OCI-LY3 (cell line): ENCODE measurements at regions not wholly inside any gene's neighbourhood (a gene's known extent, or its start where the extent isn't known, plus 50 kb on each side); places are given as distances from the start of the nearest gene placed in this dataset.

Source experiments
- H2AFZ ChIP-seq: fragments of 200-600, 300-600 bp; shearing (Covaris generic); 2 replicates; pipeline ENCODE4 v1.6.0; 2014; ENCODE audit warnings: antibody characterized with exemption, low read depth, low read length
- H3K27ac ChIP-seq: fragments of 200-600, 300-600 bp; sonication (generic); 2 replicates; pipeline ENCODE4 v1.5.1; 2014; ENCODE audit warnings: mild to moderate bottlenecking, low read length, moderate library complexity, mixed read lengths
- H3K27me3 ChIP-seq: fragments of 200-600, 300-600 bp; sonication (generic); 2 replicates; pipeline ENCODE4 v1.6.1; 2014; ENCODE audit warnings: low read depth, low read length, mixed read lengths
- H3K36me3 ChIP-seq: fragments of 200-600, 300-600 bp; sonication (generic); replicated peaks from 2 replicates; pipeline ENCODE3; 2014; ENCODE audit warnings: low read depth, low read length, mixed read lengths
- H3K4me1 ChIP-seq: fragments of 300-600, 200-600 bp; sonication (generic); 2 replicates; pipeline ENCODE4 v1.6.1; 2014; ENCODE audit warnings: low read length, mixed read lengths
- H3K4me2 ChIP-seq: fragments of 200-600, 300-600 bp; sonication (generic); 2 replicates; pipeline ENCODE4 v1.6.1; 2014; ENCODE audit warnings: low read length, mixed read lengths
- H3K4me3 ChIP-seq: fragments of 300-600, 200-600 bp; sonication (generic); 2 replicates; pipeline ENCODE4 v1.5.1; 2014; ENCODE audit warnings: antibody characterized with exemption, mild to moderate bottlenecking, low read length, moderate library complexity
- H3K79me2 ChIP-seq: fragments of 300-600, 200-600 bp; shearing (Covaris generic); 2 replicates; pipeline ENCODE4 v1.6.1; 2014; ENCODE audit warnings: mild to moderate bottlenecking, low read length, mixed read lengths
- H3K9ac ChIP-seq: fragments of 300-600, 200-600 bp; shearing (Covaris generic); 2 replicates; pipeline ENCODE4 v1.6.0; 2014; ENCODE audit warnings: mild to moderate bottlenecking, low read length, moderate library complexity
- H3K9me3 ChIP-seq: fragments of 200-600, 300-600 bp; shearing (Covaris generic); 2 replicates; pipeline ENCODE4 v1.6.1; 2014; ENCODE audit warnings: low read length, mixed read lengths; ENCODE audit not compliant: insufficient read depth
- H4K20me1 ChIP-seq: fragments of 200-600, 300-600 bp; sonication (generic); 2 replicates; pipeline ENCODE4 v1.6.1; 2016; ENCODE audit warnings: low read length, mixed read lengths; ENCODE audit not compliant: insufficient read depth
- CTCF ChIP-seq: fragments of 200-600, 300-600 bp; sonication (generic); IDR thresholded peaks from 2 replicates; pipeline ENCODE4 v1.5.1; 2014; ENCODE audit warnings: antibody characterized with exemption, low read length, low read depth
- EZH2phosphoT487 ChIP-seq: fragments of 200-600 bp; shearing (Covaris generic); IDR thresholded peaks from 2 replicates; pipeline ENCODE4 v1.6.1; 2018; ENCODE audit warnings: antibody characterized with exemption, mixed run types, low read depth

- H3K36me3 ChIP-seq = no peaks in the 10 kb centered on the region
- no peaks in the 10 kb centered on the region for H3K79me2 ChIP-seq
- H4K20me1 ChIP-seq = no peaks in the 10 kb centered on the region
- H3K4me3 ChIP-seq = no peak overlapping the region
- no peak overlapping the region for H2AFZ ChIP-seq
- H3K27ac ChIP-seq = no peak overlapping the region
- peaks cover 3% of the 10 kb centered on the region; the same call in 1 of the 2 replicates for H3K9me3 ChIP-seq
- no peaks in the 10 kb centered on the region for H3K4me1 ChIP-seq
- H3K9ac ChIP-seq = no peak overlapping the region
- no peak for TF ChIP-seq EZH2phosphoT487
- TF ChIP-seq CTCF = no peak
- 0 out of 2 replicates have a peak, but pooled peaks cover 3% of the 10 kb centered on the region for H3K27me3 ChIP-seq
- no peak overlapping the region for H3K4me2 ChIP-seq
Measured at GRCh38 chr9:73855206-73855605, 641.9 kb upstream of the RORB start.

- no peak overlapping the region for H3K4me2 ChIP-seq
- peaks cover 6% of the 10 kb centered on the region; the same call in 1 of the 2 replicates for H3K27me3 ChIP-seq
- H2AFZ ChIP-seq = no peak overlapping the region
- H3K36me3 ChIP-seq = no peaks in the 10 kb centered on the region
- no peaks in the 10 kb centered on the region; the same call in 1 of the 2 replicates for H3K9me3 ChIP-seq
- TF ChIP-seq CTCF (no peak), EZH2phosphoT487 (no peak)
- peaks cover 8% of the 10 kb centered on the region; the same call in 1 of the 2 replicates for H3K4me1 ChIP-seq
- no peak overlapping the region for H3K9ac ChIP-seq
- no peak overlapping the region for H3K27ac ChIP-seq
- H3K79me2 ChIP-seq = no peaks in the 10 kb centered on the region
- no peaks in the 10 kb centered on the region for H4K20me1 ChIP-seq
- H3K4me3 ChIP-seq = no peak overlapping the region
Measured at GRCh38 chr9:73863924-73864323, 633.2 kb upstream of the RORB start.

GRCh38 chr9:73866451-73866850, 630.7 kb upstream of the RORB start:
- H2AFZ ChIP-seq = no peak overlapping the region

GRCh38 chr9:73869264-73869663, 627.9 kb upstream of the RORB start:
- H3K9me3 ChIP-seq = no peaks in the 10 kb centered on the region
- peak overlapping the region; percentile 29; the same call in 1 of the 2 replicates for H3K4me2 ChIP-seq
- no peak for TF ChIP-seq CTCF
- TF ChIP-seq EZH2phosphoT487 = no peak
- no peak overlapping the region for H3K9ac ChIP-seq
- no peaks in the 10 kb centered on the region for H3K36me3 ChIP-seq
- H3K4me1 ChIP-seq = peaks cover 11% of the 10 kb centered on the region
- H2AFZ ChIP-seq = no peak overlapping the region
- no peaks in the 10 kb centered on the region for H4K20me1 ChIP-seq
- no peak overlapping the region for H3K27ac ChIP-seq
- H3K27me3 ChIP-seq = no peaks in the 10 kb centered on the region; the same call in 1 of the 2 replicates
- no peaks in the 10 kb centered on the region for H3K79me2 ChIP-seq
- H3K4me3 ChIP-seq = no peak overlapping the region

More at GRCh38 chr9:73866451-73866850, 630.7 kb upstream of the RORB start:
- no peak for TF ChIP-seq CTCF
- TF ChIP-seq EZH2phosphoT487 = no peak
- Histone ChIP-seq H3K9ac (no peak overlapping the region), H4K20me1 (no peaks in the 10 kb centered on the region), H3K27ac (no peak overlapping the region), H3K4me2 (no peak overlapping the region), H3K4me3 (no peak overlapping the region), H3K9me3 (no peaks in the 10 kb centered on the region), H3K27me3 (peaks cover 4% of the 10 kb centered on the region; the same call in 1 of the 2 replicates), H3K79me2 (no peaks in the 10 kb centered on the region), H3K36me3 (no peaks in the 10 kb centered on the region), H3K4me1 (peaks cover 16% of the 10 kb centered on the region)
